Activated CD8-positive, alpha-beta T cell treated with anti-CD3 and anti-CD28 coated beads, Interleukin-2, amount 10 ng/mL, durations not matched to agents 7 days and 5 days (primary cell): ENCODE measurements at regions not wholly inside any gene's neighbourhood (a gene's known extent, or its start where the extent isn't known, plus 50 kb on each side); places are given as distances from the start of the nearest gene placed in this dataset.

Experiments
- ATAC-seq: fragments of 150-1000 bp; cut with Tn5 transposase; one replicate; pipeline ENCODE4 v1.10.0; 2021; ENCODE audit warnings: moderate library complexity
- CTCF ChIA-PET: fragments of 350-600 bp; sonication (Branson Sonifier 250); formaldehyde crosslinking; loops from one replicate; lab custom pipeline; 2021; ENCODE audit warnings: antibody characterized with exemption; lab: Charles Lee
- POLR2A ChIA-PET: fragments of 350-600 bp; sonication (Branson Sonifier 250); formaldehyde crosslinking; loops from one replicate; lab custom pipeline; 2021; ENCODE audit warnings: antibody characterized with exemption; lab: Charles Lee
- DNase-seq: peaks from one replicate; pipeline ENCODE4 v3.0.0-alpha.2; 2020
- H3K27ac Mint-ChIP-seq: one replicate; pipeline ENCODE4 v1.8.0; 2021; ENCODE audit warnings: mild to moderate bottlenecking, mixed read lengths
- H3K27me3 Mint-ChIP-seq: one replicate; pipeline ENCODE4 v1.8.0; 2021; ENCODE audit warnings: low read depth, mixed read lengths
- H3K36me3 Mint-ChIP-seq: one replicate; pipeline ENCODE4 v1.8.0; 2021; ENCODE audit warnings: low read depth, mixed read lengths
- H3K4me1 Mint-ChIP-seq: one replicate; pipeline ENCODE4 v1.8.0; 2021; ENCODE audit warnings: low read depth, mixed read lengths
- H3K4me3 Mint-ChIP-seq: one replicate; pipeline ENCODE4 v1.8.0; 2021; ENCODE audit warnings: mild to moderate bottlenecking, mixed read lengths
- H3K9me3 Mint-ChIP-seq: one replicate; pipeline ENCODE4 v1.8.0; 2022; ENCODE audit warnings: mixed read lengths; ENCODE audit not compliant: insufficient read depth

DNA sequence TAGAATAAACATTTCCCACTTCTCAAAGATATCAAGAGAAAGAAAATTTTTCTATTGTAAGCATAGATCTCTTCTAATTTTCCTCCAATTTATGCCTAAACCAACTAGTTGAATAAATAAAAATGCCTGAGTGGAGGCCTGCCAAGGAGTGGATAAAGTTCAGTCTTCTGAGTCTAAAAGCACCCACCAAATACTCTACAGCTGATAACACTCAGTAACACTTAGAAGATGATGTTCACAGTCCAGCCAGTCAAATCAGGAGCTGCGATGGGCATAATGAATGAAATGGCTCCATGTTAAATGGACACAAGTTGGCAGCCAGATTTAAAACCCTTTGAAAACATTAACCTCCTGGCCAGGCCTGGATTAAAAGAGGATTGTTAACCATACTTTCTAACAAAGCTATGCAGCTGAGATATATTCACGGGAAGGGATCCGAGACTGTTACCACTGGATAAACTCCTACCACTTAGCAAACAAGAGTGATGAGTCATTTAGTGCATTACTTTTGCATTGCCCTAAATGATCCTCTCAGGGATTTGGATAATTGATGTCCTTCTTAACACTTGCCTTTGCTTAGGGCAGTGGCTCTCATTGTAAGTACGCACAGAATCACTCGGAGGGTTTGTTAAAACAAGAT lies 63.7 kb upstream of the CCDC112 start:
- no peak overlapping the region for H3K27ac Mint-ChIP-seq
- no peaks in the 10 kb centered on the region for H3K4me1 Mint-ChIP-seq
- H3K9me3 Mint-ChIP-seq, result no peaks in the 10 kb centered on the region
- no peak overlapping the region for H3K4me3 Mint-ChIP-seq
- POLR2A ChIA-PET, result no interaction called here
- H3K27me3 Mint-ChIP-seq, result peaks cover 19% of the 10 kb centered on the region
- no peak for ATAC-seq
- DNase-seq, result no peak
- H3K36me3 Mint-ChIP-seq, result no peaks in the 10 kb centered on the region
- CTCF ChIA-PET, result no interaction called here

DNA sequence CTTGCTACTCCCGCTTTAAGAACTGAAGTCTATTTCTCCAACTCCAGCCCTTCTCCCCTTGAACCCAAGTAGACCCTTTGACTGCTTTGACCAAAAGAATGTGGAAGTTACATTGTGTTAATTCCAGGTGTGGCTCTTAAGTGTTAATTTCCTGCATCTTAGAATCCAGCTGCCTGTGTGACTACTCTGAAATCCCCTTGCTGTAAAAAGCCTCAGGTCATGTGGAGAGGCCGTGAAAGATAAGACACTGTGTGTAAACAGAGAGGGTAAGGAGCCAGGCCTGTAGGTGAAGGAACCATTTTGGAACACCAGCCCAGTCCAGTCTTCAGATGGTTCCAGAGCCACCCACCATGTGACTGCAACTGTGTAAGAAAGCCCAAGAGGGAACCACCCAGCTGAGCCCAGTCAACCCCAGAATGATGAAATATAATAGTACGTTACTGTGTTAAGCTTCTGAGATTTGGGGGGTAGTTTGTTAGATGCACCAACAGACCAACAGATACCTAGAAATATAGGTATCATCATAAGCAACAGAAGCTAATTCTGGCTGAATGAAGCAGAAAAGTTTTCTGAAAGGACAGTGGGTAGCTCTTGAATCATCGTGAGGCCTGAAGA lies 59.4 kb upstream of the CCDC112 start:
- Mint-ChIP-seq H3K9me3 (no peaks in the 10 kb centered on the region), H3K4me3 (no peak overlapping the region), H3K27me3 (peaks cover 12% of the 10 kb centered on the region), H3K27ac (no peak overlapping the region), H3K36me3 (no peaks in the 10 kb centered on the region), H3K4me1 (no peaks in the 10 kb centered on the region)
- ChIA-PET POLR2A (no interaction called here), CTCF (no interaction called here)
- ATAC-seq (no peak), DNase-seq (no peak)

DNA sequence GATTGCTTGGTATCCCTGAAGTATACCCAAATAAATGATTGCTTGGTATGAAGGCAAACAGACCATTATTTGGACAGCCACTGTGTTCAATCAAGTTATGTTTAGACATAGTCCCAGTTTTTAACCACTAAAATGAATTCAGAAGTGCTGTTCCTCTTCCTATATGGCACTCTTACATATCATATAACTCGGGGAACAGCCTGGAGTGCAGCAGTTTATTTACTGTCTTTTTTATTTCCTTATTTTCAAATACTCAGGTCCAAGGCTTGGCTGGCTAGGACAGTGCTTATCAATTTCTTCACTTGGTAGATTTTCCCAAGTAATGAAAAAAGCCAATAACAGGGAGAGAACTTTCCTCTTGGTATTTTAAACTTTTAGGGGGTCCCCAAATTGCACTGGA lies 58.6 kb upstream of the CCDC112 start:
- H3K9me3 Mint-ChIP-seq, result no peaks in the 10 kb centered on the region
- H3K27ac Mint-ChIP-seq, result no peak overlapping the region
- DNase-seq (no peak), ATAC-seq (no peak)
- H3K4me3 Mint-ChIP-seq, result no peak overlapping the region
- CTCF ChIA-PET, result no interaction called here
- H3K4me1 Mint-ChIP-seq, result no peaks in the 10 kb centered on the region
- H3K36me3 Mint-ChIP-seq, result no peaks in the 10 kb centered on the region
- peaks cover 16% of the 10 kb centered on the region for H3K27me3 Mint-ChIP-seq
- POLR2A ChIA-PET, result no interaction called here

DNA sequence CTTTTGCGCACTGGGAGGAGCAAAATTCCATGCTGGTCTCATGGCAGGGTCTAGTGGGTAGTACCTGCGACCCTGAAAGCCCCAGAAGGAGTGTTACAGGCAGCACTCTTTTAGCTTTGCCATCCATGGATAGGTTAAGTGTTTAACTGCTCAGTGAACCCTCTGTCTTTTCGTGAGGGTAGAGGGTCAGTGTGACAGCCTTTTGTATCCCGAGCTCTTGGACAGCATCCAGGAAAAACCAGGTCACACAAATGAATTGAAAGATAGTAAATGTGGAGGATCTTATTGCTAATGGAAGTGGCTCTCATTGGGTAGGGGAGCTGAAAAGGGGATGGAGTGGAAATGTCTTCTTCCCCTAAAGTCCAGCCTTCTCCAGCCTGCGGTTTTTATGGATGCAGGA lies 57.8 kb upstream of the CCDC112 start:
- H3K27me3 Mint-ChIP-seq, result peaks cover 17% of the 10 kb centered on the region
- H3K27ac Mint-ChIP-seq, result no peak overlapping the region
- no peaks in the 10 kb centered on the region for H3K4me1 Mint-ChIP-seq
- DNase-seq (no peak), ATAC-seq (no peak)
- H3K9me3 Mint-ChIP-seq, result no peaks in the 10 kb centered on the region
- no peak overlapping the region for H3K4me3 Mint-ChIP-seq
- POLR2A ChIA-PET, result no interaction called here
- H3K36me3 Mint-ChIP-seq, result no peaks in the 10 kb centered on the region
- CTCF ChIA-PET, result no interaction called here

DNA sequence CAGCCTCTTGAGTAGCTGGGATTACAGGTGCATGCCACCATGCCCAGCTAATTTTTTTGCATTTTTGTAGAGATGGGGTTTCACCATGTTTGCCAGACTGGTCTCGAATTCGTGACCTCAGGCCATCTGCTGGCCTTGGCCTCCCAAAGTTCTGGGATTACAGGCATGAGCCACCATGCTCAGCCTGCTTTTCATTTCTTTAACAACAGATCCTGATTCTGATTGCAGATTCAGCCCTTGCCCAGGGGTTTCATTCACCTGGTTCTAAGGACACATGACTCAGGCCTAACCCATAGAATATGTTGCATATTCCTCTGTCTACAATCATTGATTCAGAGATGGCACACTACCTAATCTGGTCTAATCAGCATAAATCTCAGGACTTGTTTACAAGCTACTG lies 56.1 kb upstream of the CCDC112 start:
- Mint-ChIP-seq H3K4me3 (no peak overlapping the region), H3K4me1 (no peaks in the 10 kb centered on the region), H3K27ac (no peak overlapping the region), H3K27me3 (peaks cover 10% of the 10 kb centered on the region), H3K9me3 (no peaks in the 10 kb centered on the region), H3K36me3 (no peaks in the 10 kb centered on the region)
- ChIA-PET CTCF (no interaction called here), POLR2A (no interaction called here)
- ATAC-seq (no peak), DNase-seq (no peak)

DNA sequence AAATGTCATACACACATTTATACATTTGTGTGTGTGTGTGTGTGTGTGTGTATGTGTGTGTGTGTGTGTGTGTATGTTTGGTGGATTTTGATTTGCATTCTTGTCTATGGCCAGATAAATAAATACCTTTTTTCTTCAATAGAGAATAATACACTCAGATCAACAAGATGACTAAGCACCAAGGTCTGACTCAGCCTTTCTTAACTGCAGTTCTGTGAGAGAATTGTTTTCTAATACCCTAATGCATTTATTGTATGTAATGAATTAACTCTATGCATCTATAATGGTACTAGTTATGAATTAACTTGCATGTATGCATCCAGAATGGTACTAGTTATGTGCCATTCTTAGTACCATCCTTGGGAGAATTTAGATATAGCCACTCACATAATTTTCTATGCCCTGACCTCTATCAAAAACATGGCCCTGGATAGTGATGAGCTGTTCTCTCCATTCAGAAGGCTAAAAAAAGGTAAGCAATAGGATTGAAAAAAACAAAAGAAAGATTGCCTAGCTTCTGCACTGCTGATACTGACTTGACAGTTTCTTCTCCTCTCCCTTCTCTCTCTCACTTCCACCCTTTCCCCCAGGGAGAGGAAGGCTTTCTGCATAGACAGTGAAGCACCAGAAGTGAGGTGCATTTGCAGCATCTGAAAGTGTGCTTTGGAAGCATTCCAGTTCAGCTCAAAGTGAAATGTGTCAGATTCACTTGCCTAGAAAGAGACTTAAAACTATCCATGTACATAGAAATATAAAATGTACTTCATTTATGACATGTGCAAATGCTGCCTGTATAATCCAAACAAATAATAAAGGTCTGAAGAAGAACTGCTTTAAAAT lies 55.1 kb upstream of the CCDC112 start:
- ChIA-PET CTCF (no interaction called here), POLR2A (no interaction called here)
- H3K36me3 Mint-ChIP-seq, result no peaks in the 10 kb centered on the region
- DNase-seq (no peak), ATAC-seq (no peak)
- H3K4me3 Mint-ChIP-seq, result no peak overlapping the region
- H3K4me1 Mint-ChIP-seq, result no peaks in the 10 kb centered on the region
- no peaks in the 10 kb centered on the region for H3K9me3 Mint-ChIP-seq
- H3K27me3 Mint-ChIP-seq, result peaks cover 7% of the 10 kb centered on the region
- H3K27ac Mint-ChIP-seq, result no peak overlapping the region

DNA sequence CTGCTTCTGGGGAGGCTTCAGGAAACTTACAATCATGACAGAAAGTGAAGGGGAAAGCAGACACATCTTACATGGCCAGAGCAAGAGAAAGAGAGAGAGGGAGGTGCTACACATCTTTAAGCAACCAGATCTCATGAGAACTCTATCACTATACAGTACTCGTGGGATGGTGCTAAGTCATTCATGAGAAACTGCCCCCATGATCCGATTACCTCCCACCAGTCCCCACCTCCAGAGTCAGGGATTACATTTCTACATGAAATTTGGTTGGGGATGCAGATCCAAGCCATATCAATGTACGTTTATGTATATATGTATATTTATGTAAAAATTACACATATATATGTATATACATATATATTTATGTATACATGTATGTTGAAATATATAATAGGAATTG lies 54.4 kb upstream of the CCDC112 start:
- H3K4me1 Mint-ChIP-seq, result no peaks in the 10 kb centered on the region
- peaks cover 10% of the 10 kb centered on the region for H3K27me3 Mint-ChIP-seq
- no peak overlapping the region for H3K4me3 Mint-ChIP-seq
- H3K27ac Mint-ChIP-seq, result no peak overlapping the region
- ChIA-PET POLR2A (no interaction called here), CTCF (no interaction called here)
- H3K36me3 Mint-ChIP-seq, result no peaks in the 10 kb centered on the region
- DNase-seq (no peak), ATAC-seq (no peak)
- H3K9me3 Mint-ChIP-seq, result no peaks in the 10 kb centered on the region

DNA sequence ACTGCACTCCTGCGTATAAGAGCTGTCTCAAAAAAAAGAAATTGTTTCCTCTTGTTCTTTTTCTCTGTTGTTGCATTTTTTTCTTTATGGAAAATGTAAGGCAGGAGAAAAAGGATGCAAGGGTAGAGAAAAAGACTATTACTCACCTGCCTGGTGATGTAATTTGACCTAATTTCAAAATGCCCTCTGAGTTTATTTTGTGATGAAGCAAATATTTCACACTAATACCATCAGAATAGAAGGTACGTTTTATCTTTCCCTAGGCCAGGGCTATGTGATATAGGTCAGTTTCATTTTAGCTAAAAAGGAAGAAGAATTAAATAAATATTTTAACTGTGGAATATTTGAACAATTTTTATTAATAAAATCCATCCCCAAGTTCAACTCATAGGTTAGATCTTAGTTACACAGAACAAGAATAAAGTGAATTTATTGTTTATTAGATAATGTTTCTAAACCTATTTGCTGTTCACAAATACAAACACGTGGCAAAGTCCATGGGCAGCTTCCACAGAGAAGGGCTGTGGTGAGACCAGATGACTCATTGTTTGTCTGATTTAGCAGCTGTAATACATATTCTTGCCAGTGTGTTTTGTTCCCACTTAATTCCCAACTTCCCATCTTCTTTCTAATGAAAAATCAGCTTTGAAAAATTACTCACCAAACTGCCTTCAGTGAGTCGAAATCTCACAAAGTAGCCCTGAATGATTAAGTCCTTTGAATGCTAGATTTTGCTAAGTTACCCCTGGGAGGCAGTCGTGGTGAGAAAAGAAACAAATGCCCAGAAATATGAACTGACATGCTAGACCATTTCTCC lies 52.8 kb upstream of the CCDC112 start:
- ATAC-seq, result no peak
- CTCF ChIA-PET, result interaction anchor here (1.6 kb wide), 1 partner anchor 40 kb away, joined by 3 read pairs; no protein-coding TSS in a partner anchor

DNA sequence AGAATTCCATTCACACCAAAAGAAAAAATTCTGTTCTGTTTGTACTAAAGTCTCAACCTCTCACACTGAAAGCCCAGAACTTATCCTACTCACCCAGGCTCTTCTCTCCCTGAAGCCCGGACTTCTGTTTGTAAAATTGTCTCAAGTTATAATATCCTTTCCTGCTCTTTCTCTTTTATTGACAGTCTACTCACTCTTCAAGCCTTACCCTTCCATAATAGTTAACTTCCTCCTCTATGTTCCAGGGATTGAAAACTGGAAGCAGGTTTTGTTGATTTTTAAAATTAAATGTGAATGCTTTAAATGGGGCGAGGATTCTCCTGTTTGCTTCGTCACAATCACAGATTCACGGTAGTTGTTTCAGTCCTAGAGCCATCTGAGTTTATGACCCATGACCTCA lies 51.7 kb upstream of the CCDC112 start:
- no peak overlapping the region for H3K4me3 Mint-ChIP-seq
- no peaks in the 10 kb centered on the region for H3K4me1 Mint-ChIP-seq
- no peak overlapping the region for H3K27ac Mint-ChIP-seq
- H3K27me3 Mint-ChIP-seq, result peaks cover 14% of the 10 kb centered on the region
- ATAC-seq, result no peak
- no peak for DNase-seq
- ChIA-PET POLR2A (no interaction called here), CTCF (no interaction called here)
- H3K36me3 Mint-ChIP-seq, result no peaks in the 10 kb centered on the region
- no peaks in the 10 kb centered on the region for H3K9me3 Mint-ChIP-seq

More for the DNA sequence above, 52.8 kb upstream of the CCDC112 start:
- Mint-ChIP-seq H3K4me3 (no peak overlapping the region), H3K36me3 (no peaks in the 10 kb centered on the region), H3K27ac (no peak overlapping the region), H3K4me1 (no peaks in the 10 kb centered on the region), H3K9me3 (no peaks in the 10 kb centered on the region), H3K27me3 (peaks cover 11% of the 10 kb centered on the region)
- POLR2A ChIA-PET, result no interaction called here
- DNase-seq, result no peak
